Rectal smooth muscle tissue (tissue), 1 donor: ENCODE measurements at regions not wholly inside any gene's neighbourhood (a gene's known extent, or its start where the extent isn't known, plus 50 kb on each side); places are given as distances from the start of the nearest gene placed in this dataset.
"Not testable (repeated sequence)": the region's sequence is repeated elsewhere in the genome, so short reads cannot be mapped to it uniquely, and the experiment has no call there.

Experiments
- H3K27ac ChIP-seq: one replicate; pipeline ENCODE4 v1.7.0; 2013; ENCODE audit warnings: low read depth, low read length, inconsistent platforms
- H3K27me3 ChIP-seq: one replicate; pipeline ENCODE4 v1.7.0; 2013; ENCODE audit warnings: low read length; ENCODE audit not compliant: control insufficient read depth, insufficient read depth
- H3K36me3 ChIP-seq: one replicate; pipeline ENCODE4 v1.7.0; 2013; ENCODE audit warnings: low read length; ENCODE audit not compliant: control insufficient read depth, insufficient read depth
- H3K4me1 ChIP-seq: one replicate; pipeline ENCODE4 v1.7.0; 2013; ENCODE audit warnings: low read length; ENCODE audit not compliant: control insufficient read depth, insufficient read depth
- H3K4me3 ChIP-seq: one replicate; pipeline ENCODE4 v1.7.0; 2013; ENCODE audit warnings: low read length
- H3K9ac ChIP-seq: one replicate; pipeline ENCODE4 v1.7.0; 2013; ENCODE audit warnings: low read length

- Histone ChIP-seq H3K36me3 (no peaks in the 10 kb centered on the region), H3K9ac (no peak overlapping the region), H3K4me3 (no peak overlapping the region), H3K27me3 (no peaks in the 10 kb centered on the region), H3K27ac (no peak overlapping the region), H3K4me1 (no peaks in the 10 kb centered on the region)
Observed at GRCh38 chr9:75454043-75454442, 365.7 kb downstream of the OSTF1 start.

- Histone ChIP-seq H3K9ac (no peak overlapping the region), H3K4me3 (no peak overlapping the region), H3K4me1 (no peaks in the 10 kb centered on the region), H3K27me3 (no peaks in the 10 kb centered on the region), H3K36me3 (no peaks in the 10 kb centered on the region), H3K27ac (no peak overlapping the region)
Observed at GRCh38 chr9:75454891-75455290, 366.6 kb downstream of the OSTF1 start.

- no peaks in the 10 kb centered on the region for H3K36me3 ChIP-seq
- no peaks in the 10 kb centered on the region for H3K4me1 ChIP-seq
- no peak overlapping the region for H3K27ac ChIP-seq
- no peak overlapping the region for H3K4me3 ChIP-seq
- H3K9ac ChIP-seq = no peak overlapping the region
- no peaks in the 10 kb centered on the region for H3K27me3 ChIP-seq
Observed at GRCh38 chr9:75455444-75455921, 367.2 kb downstream of the OSTF1 start.

GRCh38 chr9:75456698-75457097 lies 368.4 kb downstream of the OSTF1 start:
- H3K27me3 ChIP-seq = no peaks in the 10 kb centered on the region
- no peak overlapping the region for H3K27ac ChIP-seq
- H3K36me3 ChIP-seq = no peaks in the 10 kb centered on the region
- H3K4me1 ChIP-seq = no peaks in the 10 kb centered on the region
- H3K4me3 ChIP-seq = no peak overlapping the region
- H3K9ac ChIP-seq = no peak overlapping the region

GRCh38 chr9:75457474-75458011 lies 369.2 kb downstream of the OSTF1 start:
- Histone ChIP-seq H3K9ac (no peak overlapping the region), H3K27me3 (no peaks in the 10 kb centered on the region), H3K36me3 (no peaks in the 10 kb centered on the region), H3K27ac (no peak overlapping the region), H3K4me1 (no peaks in the 10 kb centered on the region), H3K4me3 (no peak overlapping the region)

GRCh38 chr9:75459311-75459710 lies 371.0 kb downstream of the OSTF1 start:
- H3K27ac ChIP-seq, H3K4me3 ChIP-seq, H3K27me3 ChIP-seq, H3K36me3 ChIP-seq, H3K9ac ChIP-seq, H3K4me1 ChIP-seq: not testable (repeated sequence)

- H3K27me3 ChIP-seq = no peaks in the 10 kb centered on the region
- H3K27ac ChIP-seq = no peak overlapping the region
- no peak overlapping the region for H3K4me3 ChIP-seq
- H3K36me3 ChIP-seq = no peaks in the 10 kb centered on the region
- no peaks in the 10 kb centered on the region for H3K4me1 ChIP-seq
- H3K9ac ChIP-seq = no peak overlapping the region
Observed at GRCh38 chr9:75461183-75461582, 372.9 kb downstream of the OSTF1 start.

GRCh38 chr9:75462866-75463265 lies 374.6 kb downstream of the OSTF1 start:
- Histone ChIP-seq H3K36me3 (no peaks in the 10 kb centered on the region), H3K9ac (no peak overlapping the region), H3K4me1 (no peaks in the 10 kb centered on the region), H3K4me3 (no peak overlapping the region), H3K27me3 (no peaks in the 10 kb centered on the region), H3K27ac (no peak overlapping the region)

GRCh38 chr9:75463871-75464270 lies 375.6 kb downstream of the OSTF1 start:
- Histone ChIP-seq H3K36me3 (no peaks in the 10 kb centered on the region), H3K4me3 (no peak overlapping the region), H3K27me3 (no peaks in the 10 kb centered on the region), H3K27ac (no peak overlapping the region), H3K4me1 (no peaks in the 10 kb centered on the region), H3K9ac (no peak overlapping the region)

- H3K4me1 ChIP-seq = no peaks in the 10 kb centered on the region
- H3K27ac ChIP-seq = no peak overlapping the region
- H3K9ac ChIP-seq = no peak overlapping the region
- no peak overlapping the region for H3K4me3 ChIP-seq
- H3K36me3 ChIP-seq = no peaks in the 10 kb centered on the region
- H3K27me3 ChIP-seq = no peaks in the 10 kb centered on the region
Observed at GRCh38 chr9:75464726-75465125, 376.4 kb downstream of the OSTF1 start.

GRCh38 chr9:75467142-75467541 lies 378.8 kb downstream of the OSTF1 start:
- H3K36me3 ChIP-seq = no peaks in the 10 kb centered on the region
- H3K27ac ChIP-seq = no peak overlapping the region
- H3K4me3 ChIP-seq = no peak overlapping the region
- H3K9ac ChIP-seq = no peak overlapping the region
- H3K27me3 ChIP-seq = no peaks in the 10 kb centered on the region
- H3K4me1 ChIP-seq = no peaks in the 10 kb centered on the region

GRCh38 chr9:75471549-75472114 lies 383.3 kb downstream of the OSTF1 start:
- H3K27ac ChIP-seq = no peak overlapping the region
- no peaks in the 10 kb centered on the region for H3K36me3 ChIP-seq
- H3K4me3 ChIP-seq = no peak overlapping the region
- H3K9ac ChIP-seq = no peak overlapping the region
- H3K27me3 ChIP-seq = no peaks in the 10 kb centered on the region
- H3K4me1 ChIP-seq = no peaks in the 10 kb centered on the region

- no peak overlapping the region for H3K27ac ChIP-seq
- no peaks in the 10 kb centered on the region for H3K27me3 ChIP-seq
- H3K9ac ChIP-seq = no peak overlapping the region
- H3K36me3 ChIP-seq = no peaks in the 10 kb centered on the region
- H3K4me3 ChIP-seq = no peak overlapping the region
- H3K4me1 ChIP-seq = no peaks in the 10 kb centered on the region
Observed at GRCh38 chr9:75482566-75482965, 394.3 kb downstream of the OSTF1 start.
